ENCODE measurements at regions not wholly inside any gene's neighbourhood (a gene's known extent, or its start where the extent isn't known, plus 50 kb on each side); places are given as distances from the start of the nearest gene placed in this dataset.

GRCh38 chr4:92234393-92235176, 69.2 kb upstream of the GRID2 start:
- no peak for TF ChIP-seq CTCF (IDR thresholded peaks at IDR 0.05; ENCODE audit: insufficient read depth, low read depth, low read length)
- TF ChIP-seq EZH2 (IDR thresholded peaks at IDR 0.05; ENCODE audit: insufficient read depth, low read length): no peak
